Neuronal stem cell (in vitro differentiated cells): ENCODE measurements at regions not wholly inside any gene's neighbourhood (a gene's known extent, or its start where the extent isn't known, plus 50 kb on each side); places are given as distances from the start of the nearest gene placed in this dataset.

ENCODE experiments used
- DNase-seq: peaks from one replicate; pipeline ENCODE4 v3.0.0-alpha.2; 2013; ENCODE audit warnings: low spot score
- H2AFZ ChIP-seq: one replicate; pipeline ENCODE4 v1.6.1; 2013; ENCODE audit warnings: mild to moderate bottlenecking, low read length, inconsistent platforms
- H2AK5ac ChIP-seq: 2 replicates; pipeline ENCODE4 v1.6.1; 2013; ENCODE audit warnings: low read depth, mild to moderate bottlenecking, inconsistent platforms, low read length, moderate library complexity, mixed read lengths
- H2BK120ac ChIP-seq: 2 replicates; pipeline ENCODE4 v1.6.1; 2013; ENCODE audit warnings: low read depth, mild to moderate bottlenecking, inconsistent platforms, low read length, moderate library complexity, mixed read lengths
- H2BK12ac ChIP-seq: one replicate; pipeline ENCODE4 v1.6.1; 2013; ENCODE audit warnings: low read length, inconsistent platforms
- H2BK15ac ChIP-seq: 2 replicates; pipeline ENCODE4 v1.6.1; 2013; ENCODE audit warnings: mild to moderate bottlenecking, low read length, inconsistent platforms, mixed read lengths
- H2BK5ac ChIP-seq: one replicate; pipeline ENCODE4 v1.6.1; 2013; ENCODE audit warnings: inconsistent platforms, mild to moderate bottlenecking, low read length, moderate library complexity
- H3K14ac ChIP-seq: one replicate; pipeline ENCODE4 v1.6.1; 2013; ENCODE audit warnings: low read length, inconsistent platforms
- H3K18ac ChIP-seq: 2 replicates; pipeline ENCODE4 v1.6.1; 2013; ENCODE audit warnings: low read length, inconsistent platforms
- H3K23ac ChIP-seq: 2 replicates; pipeline ENCODE4 v1.6.1; 2013; ENCODE audit warnings: low read depth, mild to moderate bottlenecking, mixed read lengths, low read length, inconsistent platforms; ENCODE audit not compliant: poor library complexity
- H3K27ac ChIP-seq: replicated peaks from 3 replicates; pipeline ENCODE4 v1.5.1; 2013; ENCODE audit warnings: low read length, inconsistent platforms
- H3K27me3 ChIP-seq, 3 experiments: 2 replicates each; pipeline ENCODE4 v1.6.1; 2013; ENCODE audit warnings: low read length in 3 of 3, mild to moderate bottlenecking in 2 of 3, inconsistent platforms in 1 of 3, low read depth in 1 of 3, mixed read lengths in 1 of 3, moderate library complexity in 1 of 3; ENCODE audit not compliant: control insufficient read depth in 3 of 3, insufficient read depth in 3 of 3
- H3K36me3 ChIP-seq, 2 donors: replicated peaks in 1 of 2; 2 replicates each; pipeline ENCODE4 v1.6.1; 2013; ENCODE audit warnings: low read length in 2 of 2; ENCODE audit not compliant: control insufficient read depth in 2 of 2, insufficient read depth in 2 of 2
- H3K4ac ChIP-seq: 2 replicates; pipeline ENCODE4 v1.6.1; 2013; ENCODE audit warnings: inconsistent platforms, mild to moderate bottlenecking, low read length, moderate library complexity
- H3K4me1 ChIP-seq, 2 donors: 1 replicate in 1 of 2; 2 replicates in 1 of 2; pipeline ENCODE4 v1.6.1; 2013; ENCODE audit warnings: low read length in 2 of 2, low read depth in 1 of 2; ENCODE audit not compliant: control insufficient read depth in 2 of 2, insufficient read depth in 1 of 2
- H3K4me2 ChIP-seq: one replicate; pipeline ENCODE4 v1.6.1; 2013; ENCODE audit warnings: mild to moderate bottlenecking, low read length, inconsistent platforms; ENCODE audit not compliant: insufficient read depth, poor library complexity, severe bottlenecking
- H3K4me3 ChIP-seq, 2 donors: 2 replicates each; pipeline ENCODE4 v1.5.1; 2013; ENCODE audit warnings: low read length in 2 of 2, mild to moderate bottlenecking in 2 of 2, inconsistent platforms in 1 of 2, moderate library complexity in 1 of 2
- H3K79me1 ChIP-seq: one replicate; pipeline ENCODE4 v1.6.1; 2013; ENCODE audit warnings: low read depth, mild to moderate bottlenecking, inconsistent platforms, low read length, moderate library complexity
- H3K9ac ChIP-seq: one replicate; pipeline ENCODE4 v1.6.1; 2013; ENCODE audit warnings: mild to moderate bottlenecking, low read depth, low read length, inconsistent platforms; ENCODE audit not compliant: poor library complexity
- H3K9me3 ChIP-seq, 2 donors: replicated peaks in 1 of 2; 2 replicates each; pipeline versions ENCODE3 to v1.6.1; 2013; ENCODE audit warnings: low read length in 2 of 2, mild to moderate bottlenecking in 2 of 2, inconsistent platforms in 1 of 2, low read depth in 1 of 2, mixed read lengths in 1 of 2, moderate library complexity in 1 of 2; ENCODE audit not compliant: control insufficient read depth in 2 of 2, insufficient read depth in 1 of 2
- H4K8ac ChIP-seq: one replicate; pipeline ENCODE4 v1.6.1; 2013; ENCODE audit warnings: low read depth, mild to moderate bottlenecking, inconsistent platforms, low read length, moderate library complexity
- H4K91ac ChIP-seq: one replicate; pipeline ENCODE4 v1.6.1; 2013; ENCODE audit warnings: low read length, low read depth, mild to moderate bottlenecking, inconsistent platforms; ENCODE audit not compliant: poor library complexity
- WGBS, 2 donors: extraction: QIAGEN DNeasy Blood & Tissue Kit; methylation state at CpG; one replicate each; pipeline ENCODE4 v1.1.7; 2013; ENCODE audit warnings: missing lambda C conversion rate in 2 of 2, mixed read lengths in 1 of 2; ENCODE audit not compliant: insufficient read length in 2 of 2, insufficient replicate concordance in 1 of 2; ENCODE audit errors: extremely low coverage in 2 of 2; 5-methylcytosine and 5-hydroxymethylcytosine counted together

- H2BK5ac ChIP-seq, result no peak overlapping the region
- no peak overlapping the region for H2BK15ac ChIP-seq
These were observed 334.6 kb upstream of the TGFBR2 start for GRCh38 chr3:30271781-30272180.

GRCh38 chr3:30273304-30274072, 332.9 kb upstream of the TGFBR2 start:
- no peak overlapping the region for H3K27ac ChIP-seq
- H3K27me3 ChIP-seq, result no peaks in the 10 kb centered on the region
- DNase-seq, result no peak
- no peaks in the 10 kb centered on the region for H3K4me1 ChIP-seq
- no peak overlapping the region for H2AFZ ChIP-seq
- H3K36me3 ChIP-seq, result no peaks in the 10 kb centered on the region
- no peak overlapping the region for H3K4ac ChIP-seq
- no peak overlapping the region for H2BK15ac ChIP-seq
- no peak overlapping the region for H2BK120ac ChIP-seq
- no peak overlapping the region for H4K91ac ChIP-seq
- H3K79me1 ChIP-seq, result no peaks in the 10 kb centered on the region
- no peak overlapping the region for H3K4me3 ChIP-seq
- H3K9ac ChIP-seq, result no peak overlapping the region
- no peak overlapping the region for H2AK5ac ChIP-seq
- H3K9me3 ChIP-seq, result peaks cover 2 to 19% of the 10 kb centered on the region in 2 donors
- WGBS, 2 donors, result no CpG with 5 or more reads among the region's 2 CpGs
- H3K18ac ChIP-seq, result no peak overlapping the region
- no peak overlapping the region for H2BK5ac ChIP-seq
- no peak overlapping the region for H2BK12ac ChIP-seq
- H4K8ac ChIP-seq, result no peak overlapping the region
- H3K14ac ChIP-seq, result no peak overlapping the region
- no peak overlapping the region for H3K4me2 ChIP-seq
- no peak overlapping the region for H3K23ac ChIP-seq

More at GRCh38 chr3:30271781-30272180, 334.6 kb upstream of the TGFBR2 start:
- no peaks in the 10 kb centered on the region for H3K27me3 ChIP-seq
- DNase-seq, result no peak
- no peak overlapping the region for H3K4me2 ChIP-seq
- no peaks in the 10 kb centered on the region for H3K36me3 ChIP-seq
- H4K91ac ChIP-seq, result no peak overlapping the region
- no peak overlapping the region for H3K14ac ChIP-seq
- H3K79me1 ChIP-seq, result no peaks in the 10 kb centered on the region
- no peak overlapping the region for H2AFZ ChIP-seq
- no peak overlapping the region for H4K8ac ChIP-seq
- H3K18ac ChIP-seq, result no peak overlapping the region
- no peak overlapping the region for H3K4ac ChIP-seq
- H3K9ac ChIP-seq, result no peak overlapping the region
- H3K23ac ChIP-seq, result no peak overlapping the region
- no peak overlapping the region for H3K4me3 ChIP-seq
- no peak overlapping the region for H3K27ac ChIP-seq
- no peaks in the 10 kb centered on the region for H3K4me1 ChIP-seq
- H2AK5ac ChIP-seq, result no peak overlapping the region
- H3K9me3 ChIP-seq, result peaks cover 0 to 7% of the 10 kb centered on the region in 2 donors
- H2BK120ac ChIP-seq, result no peak overlapping the region
- WGBS, 2 donors, result no CpG with 5 or more reads among the region's 3 CpGs
- H2BK12ac ChIP-seq, result no peak overlapping the region

GRCh38 chr3:30277494-30277893, 328.9 kb upstream of the TGFBR2 start:
- Histone ChIP-seq H2BK5ac (no peak overlapping the region), H3K27me3 (no peaks in the 10 kb centered on the region), H3K9me3 (peaks cover 2 to 19% of the 10 kb centered on the region in 2 donors), H4K8ac (no peak overlapping the region), H3K79me1 (no peaks in the 10 kb centered on the region), H2BK120ac (no peak overlapping the region), H3K27ac (no peak overlapping the region), H3K4ac (no peak overlapping the region), H3K18ac (no peak overlapping the region), H3K23ac (no peak overlapping the region), H2AK5ac (no peak overlapping the region), H3K14ac (no peak overlapping the region), H3K4me3 (no peak overlapping the region), H3K9ac (no peak overlapping the region), H2BK12ac (no peak overlapping the region), H2BK15ac (no peak overlapping the region), H3K36me3 (no peaks in the 10 kb centered on the region), H2AFZ (no peak overlapping the region), H4K91ac (no peak overlapping the region), H3K4me2 (no peak overlapping the region), H3K4me1 (peaks cover 1 to 6% of the 10 kb centered on the region in 2 donors)
- no peak for DNase-seq

GRCh38 chr3:30281526-30281925, 324.9 kb upstream of the TGFBR2 start:
- Histone ChIP-seq H3K27me3 (no peaks in the 10 kb centered on the region), H3K9me3 (peaks cover 2 to 14% of the 10 kb centered on the region in 2 donors), H3K4me3 (no peak overlapping the region), H4K91ac (no peak overlapping the region), H3K4ac (no peak overlapping the region), H3K23ac (no peak overlapping the region), H3K18ac (no peak overlapping the region), H3K79me1 (no peaks in the 10 kb centered on the region), H4K8ac (no peak overlapping the region), H3K9ac (no peak overlapping the region), H3K14ac (no peak overlapping the region), H3K4me1 (peaks cover 7 to 17% of the 10 kb centered on the region in 2 donors), H2BK120ac (no peak overlapping the region), H2BK15ac (no peak overlapping the region), H2AK5ac (no peak overlapping the region), H2BK12ac (no peak overlapping the region), H3K27ac (no peak overlapping the region), H2AFZ (no peak overlapping the region), H2BK5ac (no peak overlapping the region), H3K4me2 (no peak overlapping the region), H3K36me3 (no peaks in the 10 kb centered on the region)
- DNase-seq, result no peak
- no CpG with 5 or more reads among the region's 1 CpG for WGBS, 2 donors
